T-helper 2 cell treated with Interferon-gamma antibody and Interleukin-4, amounts not matched to agents 100 ng/mL and 5 ng/mL, for 36 hours (primary cell): ENCODE measurements at regions not wholly inside any gene's neighbourhood (a gene's known extent, or its start where the extent isn't known, plus 50 kb on each side); places are given as distances from the start of the nearest gene placed in this dataset.
"Not testable (repeated sequence)": the region's sequence is repeated elsewhere in the genome, so short reads cannot be mapped to it uniquely, and the experiment has no call there.

ENCODE experiments used
- intact Hi-C: fragments of 100-400 bp; cut with micrococcal nuclease; formaldehyde crosslinking; loops from one replicate; pipeline ENCODE4 v1.15.1; 2023

- intact Hi-C loops, result no loop called here
Observed at GRCh38 chr6:48747471-48747870, 636.5 kb upstream of the PTCHD4 start.

- intact Hi-C loops, result no loop called here
Observed at GRCh38 chr6:48747040-48747439, 636.0 kb upstream of the PTCHD4 start.

- intact Hi-C loops, result no loop called here
Observed at GRCh38 chr6:48744948-48745347, 634.0 kb upstream of the PTCHD4 start.

GRCh38 chr6:48743738-48744137, 632.7 kb upstream of the PTCHD4 start:
- intact Hi-C loops, result no loop called here

GRCh38 chr6:48736501-48737206, 625.7 kb upstream of the PTCHD4 start:
- intact Hi-C loops, result no loop called here

- intact Hi-C loops, result no loop called here
Observed at GRCh38 chr6:48735846-48736245, 624.8 kb upstream of the PTCHD4 start.

- intact Hi-C loops, result no loop called here
Observed at GRCh38 chr6:48733581-48733980, 622.6 kb upstream of the PTCHD4 start.

GRCh38 chr6:48714699-48715098, 603.7 kb upstream of the PTCHD4 start:
- intact Hi-C loops, result no loop called here

- intact Hi-C loops, result no loop called here
Observed at GRCh38 chr6:48714250-48714649, 603.3 kb upstream of the PTCHD4 start.

GRCh38 chr6:48713612-48714011, 602.6 kb upstream of the PTCHD4 start:
- intact Hi-C loops, result no loop called here

- intact Hi-C loops, result no loop called here
Observed at GRCh38 chr6:48706310-48706709, 595.3 kb upstream of the PTCHD4 start.

GRCh38 chr6:48701572-48701971, 590.6 kb upstream of the PTCHD4 start:
- intact Hi-C loops, result no loop called here

GRCh38 chr6:48695872-48696271, 584.9 kb upstream of the PTCHD4 start:
- intact Hi-C loops, result no loop called here

- intact Hi-C loops, result no loop called here
Observed at GRCh38 chr6:48691420-48691819, 580.4 kb upstream of the PTCHD4 start.

GRCh38 chr6:48689498-48689897, 578.5 kb upstream of the PTCHD4 start:
- intact Hi-C loops, result no loop called here

GRCh38 chr6:48678390-48678789, 567.4 kb upstream of the PTCHD4 start:
- intact Hi-C loops, result no loop called here

- intact Hi-C loops, result no loop called here
Observed at GRCh38 chr6:48671505-48671904, 560.5 kb upstream of the PTCHD4 start.

- intact Hi-C loops, result no loop called here
Observed at GRCh38 chr6:48670546-48670945, 559.5 kb upstream of the PTCHD4 start.

- intact Hi-C loops, result no loop called here
Observed at GRCh38 chr6:48667797-48668196, 556.8 kb upstream of the PTCHD4 start.

GRCh38 chr6:48664826-48665225, 553.8 kb upstream of the PTCHD4 start:
- intact Hi-C loops, result no loop called here

GRCh38 chr6:48658915-48659314, 547.9 kb upstream of the PTCHD4 start:
- intact Hi-C loops, result no loop called here

GRCh38 chr6:48641544-48641943, 530.5 kb upstream of the PTCHD4 start:
- intact Hi-C loops, result no loop called here

GRCh38 chr6:48638796-48639195, 527.8 kb upstream of the PTCHD4 start:
- intact Hi-C loops, result not testable (repeated sequence)

- intact Hi-C loops, result no loop called here
Observed at GRCh38 chr6:48630511-48630910, 519.5 kb upstream of the PTCHD4 start.
